ENCODE measurements at regions not wholly inside any gene's neighbourhood (a gene's known extent, or its start where the extent isn't known, plus 50 kb on each side); places are given as distances from the start of the nearest gene placed in this dataset.

GRCh38 chrX:96006281-96006680 lies 678.4 kb upstream of the DIAPH2 start:
- 80% methylated on average over 3 of the region's 4 CpGs for WGBS (ENCODE audit: insufficient coverage)
- no peaks in the 10 kb centered on the region for H3K36me3 ChIP-seq (ENCODE audit: control insufficient read depth, insufficient read depth, low read length)
- intact Hi-C loops (cut with micrococcal nuclease), result no loop called here
- H3K9me3 ChIP-seq (ENCODE audit: control insufficient read depth, insufficient read depth, low read length), result no peaks in the 10 kb centered on the region
- no peaks in the 10 kb centered on the region for H3K4me1 ChIP-seq (ENCODE audit: control insufficient read depth, insufficient read depth, low read length)
- Mint-ChIP-seq H3K4me1 (no peaks in the 10 kb centered on the region), H3K36me3 (no peaks in the 10 kb centered on the region), H3K27me3 (ENCODE audit: low read depth in 2 of 2) (no peaks in the 10 kb centered on the region), H3K27ac (no peak overlapping the region), H3K9me3 (peaks cover 2 to 8% of the 10 kb centered on the region in 2 donors), H3K4me3 (no peak overlapping the region)
- no peak overlapping the region for H3K27ac ChIP-seq (ENCODE audit: low read length)
- ATAC-seq (no peak), DNase-seq (no peak)
- TF ChIP-seq, protein P1, sequence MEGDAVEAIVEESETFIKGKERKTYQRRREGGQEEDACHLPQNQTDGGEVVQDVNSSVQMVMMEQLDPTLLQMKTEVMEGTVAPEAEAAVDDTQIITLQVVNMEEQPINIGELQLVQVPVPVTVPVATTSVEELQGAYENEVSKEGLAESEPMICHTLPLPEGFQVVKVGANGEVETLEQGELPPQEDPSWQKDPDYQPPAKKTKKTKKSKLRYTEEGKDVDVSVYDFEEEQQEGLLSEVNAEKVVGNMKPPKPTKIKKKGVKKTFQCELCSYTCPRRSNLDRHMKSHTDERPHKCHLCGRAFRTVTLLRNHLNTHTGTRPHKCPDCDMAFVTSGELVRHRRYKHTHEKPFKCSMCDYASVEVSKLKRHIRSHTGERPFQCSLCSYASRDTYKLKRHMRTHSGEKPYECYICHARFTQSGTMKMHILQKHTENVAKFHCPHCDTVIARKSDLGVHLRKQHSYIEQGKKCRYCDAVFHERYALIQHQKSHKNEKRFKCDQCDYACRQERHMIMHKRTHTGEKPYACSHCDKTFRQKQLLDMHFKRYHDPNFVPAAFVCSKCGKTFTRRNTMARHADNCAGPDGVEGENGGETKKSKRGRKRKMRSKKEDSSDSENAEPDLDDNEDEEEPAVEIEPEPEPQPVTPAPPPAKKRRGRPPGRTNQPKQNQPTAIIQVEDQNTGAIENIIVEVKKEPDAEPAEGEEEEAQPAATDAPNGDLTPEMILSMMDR (IDR thresholded peaks at IDR 0.05), result no peak
- H3K27me3 ChIP-seq (ENCODE audit: control insufficient read depth, insufficient read depth, low read length), result no peaks in the 10 kb centered on the region
- no peak overlapping the region for H3K4me3 ChIP-seq (ENCODE audit: low read length)

- DNase-seq, result no peak
- peaks cover 2 to 11% of the 10 kb centered on the region in 2 donors for H3K9me3 Mint-ChIP-seq
- Histone ChIP-seq H3K4me1 (ENCODE audit: control insufficient read depth, insufficient read depth, low read length) (no peaks in the 10 kb centered on the region), H3K36me3 (ENCODE audit: control insufficient read depth, insufficient read depth, low read length) (no peaks in the 10 kb centered on the region), H3K9me3 (ENCODE audit: control insufficient read depth, insufficient read depth, low read length) (no peaks in the 10 kb centered on the region), H3K27me3 (ENCODE audit: control insufficient read depth, insufficient read depth, low read length) (no peaks in the 10 kb centered on the region), H3K4me3 (ENCODE audit: low read length) (no peak overlapping the region), H3K27ac (ENCODE audit: low read length) (no peak overlapping the region)
- WGBS (ENCODE audit: insufficient coverage), result 86% methylated on average over 1 of the region's 2 CpGs
- no peaks in the 10 kb centered on the region for H3K36me3 Mint-ChIP-seq
- no peak overlapping the region for H3K27ac Mint-ChIP-seq
- H3K4me3 Mint-ChIP-seq, result no peak overlapping the region
- ATAC-seq, result no peak
- H3K27me3 Mint-ChIP-seq (ENCODE audit: low read depth in 2 of 2), result no peaks in the 10 kb centered on the region
- TF ChIP-seq, protein P1 (IDR thresholded peaks at IDR 0.05), result no peak
- intact Hi-C loops (cut with micrococcal nuclease), result no loop called here
- H3K4me1 Mint-ChIP-seq, result no peaks in the 10 kb centered on the region
Observed at GRCh38 chrX:96027407-96027806, 657.2 kb upstream of the DIAPH2 start.

DNA sequence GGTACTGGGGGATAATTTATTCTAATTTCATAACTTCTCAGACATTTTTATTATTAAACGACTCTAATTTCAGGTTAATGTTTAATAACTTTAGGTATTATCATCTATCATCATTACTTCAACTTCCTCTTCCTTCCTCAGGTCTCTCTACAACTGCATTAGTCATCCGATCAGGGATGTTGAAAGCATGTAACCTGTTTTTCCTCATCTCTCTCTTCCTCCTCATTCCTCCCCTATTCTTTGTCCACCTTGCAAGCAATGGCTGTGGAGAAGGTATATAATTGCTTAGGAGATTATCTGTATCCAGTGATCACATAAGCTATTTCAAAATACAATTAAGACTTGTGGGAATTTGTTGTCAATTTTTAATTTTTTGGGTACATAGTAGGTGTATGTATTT lies 632.6 kb upstream of the DIAPH2 start:
- intact Hi-C loops (cut with micrococcal nuclease), result no loop called here
- TF ChIP-seq, protein P1 (IDR thresholded peaks at IDR 0.05), result no peak
- no peaks in the 10 kb centered on the region for H3K4me1 Mint-ChIP-seq
- no peak for DNase-seq
- Histone ChIP-seq H3K9me3 (ENCODE audit: control insufficient read depth, insufficient read depth, low read length) (no peaks in the 10 kb centered on the region), H3K36me3 (ENCODE audit: control insufficient read depth, insufficient read depth, low read length) (no peaks in the 10 kb centered on the region), H3K27ac (ENCODE audit: low read length) (no peak overlapping the region), H3K27me3 (ENCODE audit: control insufficient read depth, insufficient read depth, low read length) (no peaks in the 10 kb centered on the region), H3K4me1 (ENCODE audit: control insufficient read depth, insufficient read depth, low read length) (no peaks in the 10 kb centered on the region), H3K4me3 (ENCODE audit: low read length) (no peak overlapping the region)
- no peaks in the 10 kb centered on the region for H3K36me3 Mint-ChIP-seq
- H3K27me3 Mint-ChIP-seq (ENCODE audit: low read depth in 2 of 2), result no peaks in the 10 kb centered on the region
- H3K9me3 Mint-ChIP-seq, result peaks cover 3 to 7% of the 10 kb centered on the region in 2 donors
- no peak overlapping the region for H3K27ac Mint-ChIP-seq
- no CpG with 5 or more reads among the region's 2 CpGs for WGBS (ENCODE audit: insufficient coverage)
- no peak overlapping the region for H3K4me3 Mint-ChIP-seq
- no peak for ATAC-seq

GRCh38 chrX:96081891-96082290 lies 602.8 kb upstream of the DIAPH2 start:
- DNase-seq, result no peak
- Histone ChIP-seq H3K4me3 (ENCODE audit: low read length) (no peak overlapping the region), H3K4me1 (ENCODE audit: control insufficient read depth, insufficient read depth, low read length) (no peaks in the 10 kb centered on the region), H3K9me3 (ENCODE audit: control insufficient read depth, insufficient read depth, low read length) (no peaks in the 10 kb centered on the region), H3K27ac (ENCODE audit: low read length) (no peak overlapping the region), H3K27me3 (ENCODE audit: control insufficient read depth, insufficient read depth, low read length) (no peaks in the 10 kb centered on the region), H3K36me3 (ENCODE audit: control insufficient read depth, insufficient read depth, low read length) (no peaks in the 10 kb centered on the region)
- TF ChIP-seq, protein P1 (IDR thresholded peaks at IDR 0.05), result no peak
- H3K27ac Mint-ChIP-seq, result no peak overlapping the region
- H3K27me3 Mint-ChIP-seq (ENCODE audit: low read depth in 2 of 2), result no peaks in the 10 kb centered on the region
- no peaks in the 10 kb centered on the region for H3K36me3 Mint-ChIP-seq
- H3K4me1 Mint-ChIP-seq, result no peaks in the 10 kb centered on the region
- H3K9me3 Mint-ChIP-seq, result peaks cover 2 to 16% of the 10 kb centered on the region in 2 donors
- intact Hi-C loops (cut with micrococcal nuclease), result no loop called here
- no peak for ATAC-seq
- H3K4me3 Mint-ChIP-seq, result no peak overlapping the region
